ENCODE measurements at regions not wholly inside any gene's neighbourhood (a gene's known extent, or its start where the extent isn't known, plus 50 kb on each side); places are given as distances from the start of the nearest gene placed in this dataset.

DNA sequence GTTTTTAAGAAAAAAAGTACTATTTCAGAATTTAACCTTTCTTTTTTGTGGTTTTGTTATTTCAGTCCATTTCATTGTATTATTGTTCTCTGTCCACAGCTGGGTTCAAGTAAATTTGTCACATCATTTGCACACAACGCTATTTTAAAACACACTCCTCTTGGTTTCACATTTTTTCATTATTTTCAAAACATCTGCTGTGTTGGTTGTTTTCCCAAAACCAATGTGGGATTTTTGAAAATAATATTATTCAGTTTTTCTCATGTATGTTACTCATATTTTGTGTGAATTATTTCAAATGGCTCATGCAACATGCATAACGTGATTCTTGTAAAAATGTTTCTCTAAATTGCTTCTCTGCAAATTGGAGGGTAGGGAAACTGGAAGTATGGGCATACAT is 589.2 kb downstream of the METTL4 start:
- Mint-ChIP-seq H3K9me3 (no peaks in the 10 kb centered on the region), H3K36me3 (ENCODE audit: low read depth) (no peaks in the 10 kb centered on the region), H3K27ac (no peak overlapping the region), H3K4me3 (no peak overlapping the region), H3K27me3 (no peaks in the 10 kb centered on the region), H3K4me1 (no peaks in the 10 kb centered on the region)
- no peak for DNase-seq
- CTCF ChIA-PET: no interaction called here
- POLR2A ChIA-PET: no interaction called here

DNA sequence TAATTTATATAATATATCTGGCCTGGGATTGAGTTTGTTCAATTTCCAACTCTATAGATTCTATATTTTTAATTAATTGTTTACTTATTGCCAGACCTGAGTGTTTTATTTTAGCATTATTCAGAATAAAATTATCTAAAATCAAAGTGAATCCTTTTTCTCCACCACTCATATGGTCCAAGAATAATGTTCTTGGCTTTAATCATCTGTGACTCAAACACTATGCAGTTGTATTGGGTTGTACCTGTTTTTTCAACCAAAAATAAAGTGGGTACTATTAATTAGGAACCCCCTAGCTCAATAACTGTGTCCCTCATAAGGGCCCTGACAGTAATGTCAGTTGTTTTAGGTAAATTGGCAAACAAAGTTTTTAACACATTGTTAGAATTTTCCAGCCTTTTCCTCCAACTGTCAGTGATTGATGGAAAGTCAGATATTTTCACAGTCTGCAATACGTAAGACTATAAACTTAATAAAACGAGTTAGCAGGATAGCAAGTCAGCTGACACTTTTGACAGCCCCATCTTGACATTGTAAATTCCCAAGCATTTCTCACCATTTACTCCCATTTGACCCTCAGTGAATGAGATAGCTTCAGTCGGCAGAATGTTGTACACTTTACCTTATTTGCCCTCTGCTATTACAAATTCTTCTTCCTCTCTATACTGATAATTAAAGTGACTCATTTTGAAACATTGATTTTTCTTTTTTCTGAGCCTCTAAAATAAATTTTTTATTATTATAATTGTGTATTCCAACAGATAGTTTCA is 587.4 kb downstream of the METTL4 start:
- H3K27ac Mint-ChIP-seq: no peak overlapping the region
- H3K27me3 Mint-ChIP-seq: no peaks in the 10 kb centered on the region
- POLR2A ChIA-PET: no interaction called here
- no peaks in the 10 kb centered on the region for H3K9me3 Mint-ChIP-seq
- H3K4me1 Mint-ChIP-seq: no peaks in the 10 kb centered on the region
- DNase-seq: no peak
- no peak overlapping the region for H3K4me3 Mint-ChIP-seq
- no peaks in the 10 kb centered on the region for H3K36me3 Mint-ChIP-seq (ENCODE audit: low read depth)
- CTCF ChIA-PET: no interaction called here

DNA sequence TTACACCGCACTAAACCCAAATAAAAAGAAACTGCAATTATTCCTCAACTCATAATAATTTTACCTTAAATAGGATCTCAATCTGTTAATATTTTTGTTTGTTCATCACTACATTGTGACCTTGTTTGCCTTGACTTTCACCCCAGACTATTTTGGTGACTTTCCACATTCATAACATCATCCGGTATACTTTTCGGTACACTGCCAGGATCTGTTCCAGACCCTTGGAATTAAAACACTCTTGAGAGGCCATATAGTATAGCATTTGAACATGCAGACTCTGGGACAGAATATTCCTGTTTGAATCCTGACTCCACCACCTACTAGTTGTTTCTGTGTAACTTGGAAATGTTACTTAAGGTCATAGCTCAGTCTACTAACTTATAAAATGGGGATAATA is 577.4 kb downstream of the METTL4 start:
- Mint-ChIP-seq H3K4me3 (no peak overlapping the region), H3K27me3 (no peaks in the 10 kb centered on the region), H3K36me3 (ENCODE audit: low read depth) (no peaks in the 10 kb centered on the region), H3K4me1 (no peaks in the 10 kb centered on the region), H3K27ac (no peak overlapping the region), H3K9me3 (no peaks in the 10 kb centered on the region)
- ChIA-PET POLR2A (no interaction called here), CTCF (no interaction called here)
- DNase-seq: no peak

DNA sequence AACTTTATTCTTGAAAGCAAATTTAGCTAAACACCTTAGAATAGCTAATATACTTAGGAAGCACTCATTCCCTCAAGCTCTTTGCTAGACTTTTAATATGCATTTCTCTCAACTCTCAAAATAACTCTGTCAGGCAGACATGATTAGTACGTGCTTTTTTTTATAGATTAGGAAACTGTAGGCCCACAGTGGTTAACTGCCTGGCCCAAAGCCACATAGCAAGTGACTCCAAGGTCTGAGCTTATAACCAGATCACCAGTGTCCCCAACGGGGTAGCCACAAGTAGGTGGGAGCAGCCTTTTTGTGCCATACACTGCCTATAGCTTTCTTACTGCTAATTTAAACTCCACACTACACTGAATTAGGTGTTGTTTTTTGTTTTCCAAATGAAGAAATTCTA is 576.8 kb downstream of the METTL4 start:
- no peaks in the 10 kb centered on the region for H3K4me1 Mint-ChIP-seq
- no peaks in the 10 kb centered on the region for H3K36me3 Mint-ChIP-seq (ENCODE audit: low read depth)
- no peaks in the 10 kb centered on the region for H3K9me3 Mint-ChIP-seq
- POLR2A ChIA-PET: no interaction called here
- no peak overlapping the region for H3K4me3 Mint-ChIP-seq
- DNase-seq: no peak
- H3K27me3 Mint-ChIP-seq: no peaks in the 10 kb centered on the region
- CTCF ChIA-PET: no interaction called here
- no peak overlapping the region for H3K27ac Mint-ChIP-seq

DNA sequence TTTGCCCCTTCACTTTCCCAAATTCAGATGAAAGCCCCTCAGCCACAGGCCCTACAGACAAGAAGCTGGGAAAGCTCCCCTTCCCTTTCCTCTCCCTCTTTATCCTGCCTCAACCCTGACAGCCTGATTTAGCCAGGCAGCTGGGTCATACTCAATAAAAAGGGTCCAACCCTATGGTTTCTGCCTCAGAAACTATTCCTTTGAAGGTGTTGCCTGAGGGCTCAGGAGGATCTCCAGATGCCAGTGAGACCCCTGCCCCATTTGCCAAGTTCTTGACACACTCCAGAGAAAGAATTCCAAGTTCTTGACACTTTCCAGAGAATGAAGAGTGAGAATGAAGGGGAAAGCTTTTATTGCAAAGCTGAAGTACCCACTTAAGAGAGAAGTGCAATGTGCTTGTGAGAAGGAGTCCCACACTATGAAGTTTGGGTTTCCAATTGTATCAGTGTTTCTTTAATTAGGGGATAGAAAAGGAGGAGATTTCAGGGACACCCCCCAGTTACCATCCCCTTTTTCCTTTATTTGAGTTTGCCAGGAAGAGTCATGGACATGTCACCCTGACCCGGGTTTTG is 576.2 kb downstream of the METTL4 start:
- H3K36me3 Mint-ChIP-seq (ENCODE audit: low read depth): no peaks in the 10 kb centered on the region
- CTCF ChIA-PET: no interaction called here
- H3K4me1 Mint-ChIP-seq: no peaks in the 10 kb centered on the region
- no peaks in the 10 kb centered on the region for H3K9me3 Mint-ChIP-seq
- H3K27me3 Mint-ChIP-seq: no peaks in the 10 kb centered on the region
- DNase-seq: no peak
- POLR2A ChIA-PET: no interaction called here
- no peak overlapping the region for H3K27ac Mint-ChIP-seq
- no peak overlapping the region for H3K4me3 Mint-ChIP-seq

DNA sequence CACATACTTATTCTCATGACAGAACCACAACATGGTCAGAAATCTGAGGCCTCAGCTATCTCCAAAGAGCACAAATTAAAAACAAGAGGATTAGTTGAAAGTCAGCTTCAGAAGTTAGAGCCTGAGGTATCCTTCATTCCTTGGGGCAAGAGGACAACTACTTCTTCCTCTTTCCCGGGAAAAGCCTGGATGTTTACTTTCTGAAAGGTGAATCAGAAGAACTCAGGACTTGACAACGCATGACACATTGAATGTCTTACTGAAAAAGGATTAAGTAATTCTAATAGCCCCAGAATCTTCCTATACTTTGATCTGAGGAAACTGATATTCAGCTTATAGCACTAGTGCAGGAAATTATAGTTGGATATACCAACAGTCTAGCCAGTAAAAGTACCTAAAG is 573.2 kb downstream of the METTL4 start:
- H3K9me3 Mint-ChIP-seq: no peaks in the 10 kb centered on the region
- H3K4me1 Mint-ChIP-seq: no peaks in the 10 kb centered on the region
- CTCF ChIA-PET: no interaction called here
- POLR2A ChIA-PET: no interaction called here
- H3K4me3 Mint-ChIP-seq: no peak overlapping the region
- no peak for DNase-seq
- no peaks in the 10 kb centered on the region for H3K36me3 Mint-ChIP-seq (ENCODE audit: low read depth)
- H3K27ac Mint-ChIP-seq: no peak overlapping the region
- no peaks in the 10 kb centered on the region for H3K27me3 Mint-ChIP-seq

DNA sequence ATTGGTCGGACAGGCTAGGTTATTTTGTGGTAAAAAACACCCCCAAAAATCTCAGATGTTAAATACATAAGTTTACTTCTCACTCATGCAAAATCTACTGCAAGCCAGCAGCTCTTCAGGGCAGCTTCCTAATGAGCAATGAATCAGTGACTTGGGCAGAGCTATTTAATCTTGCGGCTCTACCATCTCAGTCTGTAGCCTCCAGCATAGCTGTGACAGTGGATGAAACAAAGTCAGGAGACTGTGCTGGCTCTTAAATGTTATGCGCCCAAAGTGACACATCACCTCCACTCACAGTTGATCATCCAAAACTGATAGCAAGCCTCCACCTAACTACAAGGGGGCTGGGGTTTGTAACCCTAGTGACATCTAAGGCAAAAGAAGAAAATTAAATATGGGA is 571.9 kb downstream of the METTL4 start:
- ChIA-PET POLR2A (no interaction called here), CTCF (no interaction called here)
- Mint-ChIP-seq H3K27ac (no peak overlapping the region), H3K9me3 (no peaks in the 10 kb centered on the region), H3K4me3 (no peak overlapping the region), H3K36me3 (ENCODE audit: low read depth) (no peaks in the 10 kb centered on the region), H3K4me1 (no peaks in the 10 kb centered on the region), H3K27me3 (no peaks in the 10 kb centered on the region)
- DNase-seq: no peak

DNA sequence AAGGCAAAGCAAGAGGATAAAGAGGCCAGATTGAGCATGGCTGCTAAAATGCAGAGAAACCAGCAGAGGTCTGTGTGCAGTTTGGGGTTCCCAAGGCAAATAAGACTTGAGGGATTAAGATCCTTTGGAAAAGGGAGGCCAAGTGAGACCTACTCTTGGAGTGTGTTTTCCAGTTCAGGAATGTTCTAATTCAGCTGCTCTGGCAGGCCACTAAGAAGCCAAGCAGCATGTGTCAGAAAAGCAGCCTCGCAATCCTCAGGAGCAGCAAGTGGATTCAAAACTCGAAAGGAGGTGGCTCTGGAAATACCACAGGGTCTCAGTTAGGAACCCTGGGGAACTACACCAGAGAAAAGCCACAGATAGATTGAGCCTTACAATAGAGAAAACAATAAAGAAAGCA is 569.2 kb downstream of the METTL4 start:
- no peak for DNase-seq
- Mint-ChIP-seq H3K36me3 (ENCODE audit: low read depth) (no peaks in the 10 kb centered on the region), H3K27ac (no peak overlapping the region), H3K4me3 (no peak overlapping the region), H3K4me1 (no peaks in the 10 kb centered on the region), H3K27me3 (no peaks in the 10 kb centered on the region), H3K9me3 (no peaks in the 10 kb centered on the region)
- ChIA-PET CTCF (no interaction called here), POLR2A (no interaction called here)

DNA sequence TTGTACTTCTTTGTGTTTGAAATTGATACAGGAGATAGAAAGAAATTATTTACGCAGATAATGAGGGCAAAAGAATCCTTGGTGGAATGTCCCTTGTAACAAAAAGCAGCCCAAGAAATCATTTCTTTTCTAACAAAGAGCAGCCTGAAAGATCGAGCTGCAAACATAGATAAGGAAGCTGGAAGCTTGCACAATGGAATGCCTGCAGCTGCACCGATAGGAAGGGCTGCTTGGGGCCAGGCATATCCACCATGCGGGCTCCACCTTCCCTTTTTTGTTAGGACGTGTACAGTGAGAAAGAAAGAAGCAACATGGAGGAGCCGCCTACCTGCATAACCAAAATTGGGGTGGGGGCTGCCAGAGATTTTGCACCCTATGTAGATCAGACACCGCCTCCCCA is 568.7 kb downstream of the METTL4 start:
- CTCF ChIA-PET: no interaction called here
- Mint-ChIP-seq H3K36me3 (ENCODE audit: low read depth) (no peaks in the 10 kb centered on the region), H3K4me3 (no peak overlapping the region), H3K9me3 (no peaks in the 10 kb centered on the region), H3K4me1 (no peaks in the 10 kb centered on the region), H3K27me3 (no peaks in the 10 kb centered on the region), H3K27ac (no peak overlapping the region)
- no peak for DNase-seq
- POLR2A ChIA-PET: no interaction called here

DNA sequence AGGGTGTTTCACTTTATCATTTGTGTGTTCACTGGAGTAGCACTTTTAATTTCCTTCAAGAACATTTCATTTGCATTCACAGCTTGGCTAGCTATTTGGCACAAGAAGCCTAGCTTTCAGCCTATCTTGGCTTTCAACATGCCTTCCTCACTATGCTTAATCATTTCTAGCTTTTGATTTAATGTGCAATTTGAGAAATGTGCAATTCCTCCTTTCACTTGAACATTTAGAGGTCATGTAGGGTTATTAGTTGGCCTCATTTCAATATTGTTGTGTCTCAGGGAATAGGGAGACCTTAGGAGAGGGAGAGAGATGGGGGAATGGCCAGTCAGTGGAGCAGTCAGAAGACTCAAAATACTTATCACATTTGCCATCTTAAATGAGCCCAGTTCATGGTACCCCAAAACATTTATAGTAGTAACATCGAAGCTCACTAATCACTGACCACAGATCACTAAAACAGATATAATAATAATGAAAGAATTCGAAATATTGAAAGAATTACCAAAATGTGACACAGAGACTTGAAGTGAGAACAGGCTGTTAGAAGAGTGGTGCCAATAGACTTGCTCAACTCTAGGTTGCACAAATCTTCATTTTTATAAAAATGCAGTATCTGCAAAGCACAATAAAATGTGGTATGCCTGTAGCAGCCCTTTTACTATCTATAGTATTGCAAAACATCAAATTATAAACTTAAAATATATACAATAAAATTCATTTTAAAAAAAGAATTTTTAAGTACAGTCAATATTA is 561.2 kb downstream of the METTL4 start:
- Mint-ChIP-seq H3K27me3 (peaks cover 2% of the 10 kb centered on the region), H3K9me3 (no peaks in the 10 kb centered on the region), H3K4me1 (no peaks in the 10 kb centered on the region), H3K4me3 (no peak overlapping the region), H3K36me3 (ENCODE audit: low read depth) (no peaks in the 10 kb centered on the region), H3K27ac (no peak overlapping the region)
- ChIA-PET CTCF (no interaction called here), POLR2A (no interaction called here)
- no peak for DNase-seq

DNA sequence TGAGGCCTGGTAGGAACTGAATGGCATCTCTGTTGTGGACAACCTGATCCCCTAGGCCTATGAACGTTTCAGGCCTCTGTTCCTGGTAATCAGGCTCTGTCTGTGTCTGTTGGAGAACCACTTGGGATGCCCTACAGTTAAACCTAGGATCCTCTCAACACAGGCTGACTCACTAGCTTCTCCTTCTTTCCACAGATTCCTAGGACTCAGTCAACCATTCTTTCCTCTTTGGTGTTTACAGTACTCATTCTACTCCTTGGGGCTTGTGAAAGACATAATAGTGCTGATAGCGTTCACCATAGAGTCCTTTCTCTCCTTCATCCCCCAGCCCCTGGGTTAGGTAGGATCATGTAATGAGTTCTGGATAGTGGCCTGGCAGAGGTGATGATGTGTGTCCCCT is 544.3 kb downstream of the METTL4 start:
- H3K27ac Mint-ChIP-seq: no peak overlapping the region
- CTCF ChIA-PET: interaction anchor here (0.6 kb wide), 1 partner anchor 500 kb away, joined by 5 read pairs; no protein-coding TSS in a partner anchor
- no peaks in the 10 kb centered on the region for H3K27me3 Mint-ChIP-seq

DNA sequence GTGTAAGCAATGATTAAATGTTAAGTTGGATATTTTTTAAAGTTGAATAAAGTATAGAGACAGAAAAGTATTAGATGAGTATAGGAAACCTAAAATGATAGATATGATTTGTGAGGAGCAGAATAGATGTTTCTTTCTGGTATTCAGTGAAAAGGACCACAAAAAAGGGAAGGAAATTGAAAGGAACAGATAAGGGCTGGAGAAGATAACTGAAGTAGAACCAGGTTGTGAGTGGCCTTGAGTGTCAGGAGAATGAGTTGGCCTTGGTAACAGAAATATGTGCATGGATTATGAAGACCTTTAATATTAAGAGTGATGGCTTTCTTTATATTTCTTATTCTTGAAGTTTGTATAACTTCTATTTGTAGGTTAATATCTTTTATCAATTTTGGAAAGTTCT is 543.5 kb downstream of the METTL4 start:
- DNase-seq: no peak
- no peaks in the 10 kb centered on the region for H3K9me3 Mint-ChIP-seq
- H3K4me3 Mint-ChIP-seq: no peak overlapping the region
- no peaks in the 10 kb centered on the region for H3K36me3 Mint-ChIP-seq (ENCODE audit: low read depth)
- H3K27ac Mint-ChIP-seq: no peak overlapping the region
- no peaks in the 10 kb centered on the region for H3K27me3 Mint-ChIP-seq
- ChIA-PET POLR2A (no interaction called here), CTCF (no interaction called here)
- no peaks in the 10 kb centered on the region for H3K4me1 Mint-ChIP-seq

More for the DNA sequence above, 544.3 kb downstream of the METTL4 start:
- no peak overlapping the region for H3K4me3 Mint-ChIP-seq
- no peaks in the 10 kb centered on the region for H3K36me3 Mint-ChIP-seq (ENCODE audit: low read depth)
- no peaks in the 10 kb centered on the region for H3K9me3 Mint-ChIP-seq
- H3K4me1 Mint-ChIP-seq: no peaks in the 10 kb centered on the region
- POLR2A ChIA-PET: no interaction called here
- DNase-seq: no peak

DNA sequence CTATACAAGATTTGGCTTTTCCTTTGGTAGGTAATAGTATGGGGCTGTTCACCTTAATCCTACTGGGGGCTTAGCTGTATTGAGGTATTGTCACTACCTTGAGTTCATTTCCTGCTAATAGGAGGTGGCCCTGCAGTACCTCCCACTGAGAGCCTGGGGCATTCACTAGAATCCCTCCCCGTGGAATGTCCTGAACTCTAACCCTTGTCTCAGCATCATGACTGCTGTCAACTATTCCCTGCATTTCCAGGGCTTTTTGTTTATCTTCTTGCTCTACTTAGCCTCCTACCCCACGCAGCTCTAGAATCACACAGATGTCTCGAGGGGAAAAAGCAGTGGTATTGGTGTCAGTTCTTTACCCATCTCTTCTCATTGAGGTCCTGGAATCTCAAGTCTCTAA is 542.3 kb downstream of the METTL4 start:
- H3K27me3 Mint-ChIP-seq: no peaks in the 10 kb centered on the region
- ChIA-PET POLR2A (no interaction called here), CTCF (no interaction called here)
- H3K4me3 Mint-ChIP-seq: no peak overlapping the region
- no peaks in the 10 kb centered on the region for H3K4me1 Mint-ChIP-seq
- DNase-seq: no peak
- no peaks in the 10 kb centered on the region for H3K36me3 Mint-ChIP-seq (ENCODE audit: low read depth)
- H3K9me3 Mint-ChIP-seq: no peaks in the 10 kb centered on the region
- H3K27ac Mint-ChIP-seq: no peak overlapping the region

DNA sequence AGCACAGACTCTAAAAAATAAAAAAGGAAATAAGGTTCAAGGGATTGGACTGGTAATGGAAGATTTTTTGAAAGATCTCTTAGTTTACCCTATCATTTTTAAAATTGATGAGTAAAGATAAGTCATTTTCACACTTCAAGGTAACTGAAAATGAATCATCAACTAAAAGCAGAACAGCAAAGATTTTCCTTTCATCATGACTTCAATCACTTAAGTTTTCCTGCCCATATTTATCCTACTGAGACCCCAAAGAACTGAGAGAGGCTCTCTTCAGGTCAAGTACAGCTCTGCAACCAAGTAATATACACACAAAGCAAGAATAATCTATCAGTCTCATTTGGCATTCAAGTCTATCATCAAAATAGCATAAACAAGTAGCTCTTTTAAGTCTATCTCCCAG is 540.7 kb downstream of the METTL4 start:
- Mint-ChIP-seq H3K36me3 (ENCODE audit: low read depth) (no peaks in the 10 kb centered on the region), H3K27ac (no peak overlapping the region), H3K27me3 (no peaks in the 10 kb centered on the region), H3K4me1 (no peaks in the 10 kb centered on the region), H3K9me3 (no peaks in the 10 kb centered on the region), H3K4me3 (no peak overlapping the region)
- ChIA-PET POLR2A (no interaction called here), CTCF (no interaction called here)
- no peak for DNase-seq
